ENCODE measurements at regions not wholly inside any gene's neighbourhood (a gene's known extent, or its start where the extent isn't known, plus 50 kb on each side); places are given as distances from the start of the nearest gene placed in this dataset.

DNA sequence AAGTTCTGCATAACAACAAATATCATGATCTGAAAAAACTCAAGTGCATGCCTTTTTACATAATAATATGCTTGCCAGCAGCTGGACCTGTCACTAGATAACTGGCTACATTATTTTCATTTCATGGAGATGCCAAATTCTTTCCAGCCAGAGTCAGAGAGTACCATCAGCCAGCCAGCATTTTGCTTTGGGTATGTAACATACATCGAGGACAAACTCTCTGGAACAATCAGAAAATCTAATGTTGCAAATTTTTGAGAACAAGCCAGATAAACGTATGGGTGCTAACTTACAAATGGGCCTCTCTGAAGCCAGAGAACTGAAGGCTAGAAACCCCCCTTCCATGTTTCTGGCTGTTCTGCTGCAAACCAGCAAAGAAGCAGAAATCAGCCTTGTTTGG lies 76.3 kb upstream of the BACE2 start:
- Histone ChIP-seq H4K20me1 (ENCODE audit: insufficient read depth, low read length) (no peaks in the 10 kb centered on the region), H2AFZ (ENCODE audit: low read length) (no peak overlapping the region), H3K4me1 (ENCODE audit: insufficient read depth, low read length) (no peaks in the 10 kb centered on the region), H3K4me3 (replicated peaks in 1 of 3; ENCODE audit: insufficient read depth in 1 of 3, low read depth in 2 of 3, low read length in 3 of 3) (no peak overlapping the region), H3K27me3 (ENCODE audit: control insufficient read depth in 1 of 2, insufficient read depth in 2 of 2, low read length in 2 of 2) (peaks cover 1 to 4% of the 10 kb centered on the region in 2 experiments; a peak in 1 of 5 replicates), H3K36me3 (replicated peaks in 1 of 2; ENCODE audit: control insufficient read depth in 1 of 2, insufficient read depth in 2 of 2, low read length in 2 of 2) (no peaks in the 10 kb centered on the region), H3K9me3 (ENCODE audit: low read length) (no peaks in the 10 kb centered on the region), H3K79me2 (ENCODE audit: insufficient read depth, low read length) (no peaks in the 10 kb centered on the region), H3K4me2 (ENCODE audit: low read depth, low read length) (no peak overlapping the region), H3K9ac (ENCODE audit: insufficient read depth, low read depth, low read length) (no peak overlapping the region), H3K27ac (ENCODE audit: extremely low read length, insufficient read depth, low read length) (no peak overlapping the region)
- no TSS peak for BruUV-seq (replicated peaks)
- 8% methylated on average over 2 of the region's 2 CpGs for WGBS (ENCODE audit: low lambda C conversion rate)
- CTCF ChIA-PET (ENCODE audit: low intra/inter-chr PET ratio, low total read pairs): no interaction called here
- in situ Hi-C loops (cut with HindIII; ENCODE audit: extremely low pct_ligation_motif_present, low pct_unique_long_range_greater_than_20kb): no loop called here
- DNase-seq (ENCODE audit: low spot score) (no peak), ATAC-seq (no peak), FAIRE-seq (no peak)
- POLR2A ChIA-PET: no interaction called here
- intact Hi-C loops (cut with micrococcal nuclease; ENCODE audit: unreplicated experiment): no loop called here
- TF ChIP-seq, protein P1, sequence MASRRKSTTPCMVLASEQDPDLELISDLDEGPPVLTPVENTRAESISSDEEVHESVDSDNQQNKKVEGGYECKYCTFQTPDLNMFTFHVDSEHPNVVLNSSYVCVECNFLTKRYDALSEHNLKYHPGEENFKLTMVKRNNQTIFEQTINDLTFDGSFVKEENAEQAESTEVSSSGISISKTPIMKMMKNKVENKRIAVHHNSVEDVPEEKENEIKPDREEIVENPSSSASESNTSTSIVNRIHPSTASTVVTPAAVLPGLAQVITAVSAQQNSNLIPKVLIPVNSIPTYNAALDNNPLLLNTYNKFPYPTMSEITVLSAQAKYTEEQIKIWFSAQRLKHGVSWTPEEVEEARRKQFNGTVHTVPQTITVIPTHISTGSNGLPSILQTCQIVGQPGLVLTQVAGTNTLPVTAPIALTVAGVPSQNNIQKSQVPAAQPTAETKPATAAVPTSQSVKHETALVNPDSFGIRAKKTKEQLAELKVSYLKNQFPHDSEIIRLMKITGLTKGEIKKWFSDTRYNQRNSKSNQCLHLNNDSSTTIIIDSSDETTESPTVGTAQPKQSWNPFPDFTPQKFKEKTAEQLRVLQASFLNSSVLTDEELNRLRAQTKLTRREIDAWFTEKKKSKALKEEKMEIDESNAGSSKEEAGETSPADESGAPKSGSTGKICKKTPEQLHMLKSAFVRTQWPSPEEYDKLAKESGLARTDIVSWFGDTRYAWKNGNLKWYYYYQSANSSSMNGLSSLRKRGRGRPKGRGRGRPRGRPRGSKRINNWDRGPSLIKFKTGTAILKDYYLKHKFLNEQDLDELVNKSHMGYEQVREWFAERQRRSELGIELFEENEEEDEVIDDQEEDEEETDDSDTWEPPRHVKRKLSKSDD (CRISPR knock-in tag; IDR thresholded peaks at IDR 0.05; ENCODE audit: low read depth): no peak
- TF ChIP-seq AKAP8 (CRISPR knock-in tag; IDR thresholded peaks at IDR 0.05): no peak
- TF ChIP-seq, protein P2, sequence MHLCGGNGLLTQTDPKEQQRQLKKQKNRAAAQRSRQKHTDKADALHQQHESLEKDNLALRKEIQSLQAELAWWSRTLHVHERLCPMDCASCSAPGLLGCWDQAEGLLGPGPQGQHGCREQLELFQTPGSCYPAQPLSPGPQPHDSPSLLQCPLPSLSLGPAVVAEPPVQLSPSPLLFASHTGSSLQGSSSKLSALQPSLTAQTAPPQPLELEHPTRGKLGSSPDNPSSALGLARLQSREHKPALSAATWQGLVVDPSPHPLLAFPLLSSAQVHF (CRISPR knock-in tag; IDR thresholded peaks at IDR 0.05): no peak
- TF ChIP-seq, protein P3, sequence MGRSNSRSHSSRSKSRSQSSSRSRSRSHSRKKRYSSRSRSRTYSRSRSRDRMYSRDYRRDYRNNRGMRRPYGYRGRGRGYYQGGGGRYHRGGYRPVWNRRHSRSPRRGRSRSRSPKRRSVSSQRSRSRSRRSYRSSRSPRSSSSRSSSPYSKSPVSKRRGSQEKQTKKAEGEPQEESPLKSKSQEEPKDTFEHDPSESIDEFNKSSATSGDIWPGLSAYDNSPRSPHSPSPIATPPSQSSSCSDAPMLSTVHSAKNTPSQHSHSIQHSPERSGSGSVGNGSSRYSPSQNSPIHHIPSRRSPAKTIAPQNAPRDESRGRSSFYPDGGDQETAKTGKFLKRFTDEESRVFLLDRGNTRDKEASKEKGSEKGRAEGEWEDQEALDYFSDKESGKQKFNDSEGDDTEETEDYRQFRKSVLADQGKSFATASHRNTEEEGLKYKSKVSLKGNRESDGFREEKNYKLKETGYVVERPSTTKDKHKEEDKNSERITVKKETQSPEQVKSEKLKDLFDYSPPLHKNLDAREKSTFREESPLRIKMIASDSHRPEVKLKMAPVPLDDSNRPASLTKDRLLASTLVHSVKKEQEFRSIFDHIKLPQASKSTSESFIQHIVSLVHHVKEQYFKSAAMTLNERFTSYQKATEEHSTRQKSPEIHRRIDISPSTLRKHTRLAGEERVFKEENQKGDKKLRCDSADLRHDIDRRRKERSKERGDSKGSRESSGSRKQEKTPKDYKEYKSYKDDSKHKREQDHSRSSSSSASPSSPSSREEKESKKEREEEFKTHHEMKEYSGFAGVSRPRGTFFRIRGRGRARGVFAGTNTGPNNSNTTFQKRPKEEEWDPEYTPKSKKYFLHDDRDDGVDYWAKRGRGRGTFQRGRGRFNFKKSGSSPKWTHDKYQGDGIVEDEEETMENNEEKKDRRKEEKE (IDR thresholded peaks at IDR 0.05): no peak
- no peak for TF ChIP-seq FOXC1 (CRISPR knock-in tag; IDR thresholded peaks at IDR 0.05; ENCODE audit: borderline replicate concordance)
- TF ChIP-seq, protein P4, sequence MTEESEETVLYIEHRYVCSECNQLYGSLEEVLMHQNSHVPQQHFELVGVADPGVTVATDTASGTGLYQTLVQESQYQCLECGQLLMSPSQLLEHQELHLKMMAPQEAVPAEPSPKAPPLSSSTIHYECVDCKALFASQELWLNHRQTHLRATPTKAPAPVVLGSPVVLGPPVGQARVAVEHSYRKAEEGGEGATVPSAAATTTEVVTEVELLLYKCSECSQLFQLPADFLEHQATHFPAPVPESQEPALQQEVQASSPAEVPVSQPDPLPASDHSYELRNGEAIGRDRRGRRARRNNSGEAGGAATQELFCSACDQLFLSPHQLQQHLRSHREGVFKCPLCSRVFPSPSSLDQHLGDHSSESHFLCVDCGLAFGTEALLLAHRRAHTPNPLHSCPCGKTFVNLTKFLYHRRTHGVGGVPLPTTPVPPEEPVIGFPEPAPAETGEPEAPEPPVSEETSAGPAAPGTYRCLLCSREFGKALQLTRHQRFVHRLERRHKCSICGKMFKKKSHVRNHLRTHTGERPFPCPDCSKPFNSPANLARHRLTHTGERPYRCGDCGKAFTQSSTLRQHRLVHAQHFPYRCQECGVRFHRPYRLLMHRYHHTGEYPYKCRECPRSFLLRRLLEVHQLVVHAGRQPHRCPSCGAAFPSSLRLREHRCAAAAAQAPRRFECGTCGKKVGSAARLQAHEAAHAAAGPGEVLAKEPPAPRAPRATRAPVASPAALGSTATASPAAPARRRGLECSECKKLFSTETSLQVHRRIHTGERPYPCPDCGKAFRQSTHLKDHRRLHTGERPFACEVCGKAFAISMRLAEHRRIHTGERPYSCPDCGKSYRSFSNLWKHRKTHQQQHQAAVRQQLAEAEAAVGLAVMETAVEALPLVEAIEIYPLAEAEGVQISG (CRISPR knock-in tag; IDR thresholded peaks at IDR 0.05): no peak
- no peak for TF ChIP-seq TSC22D2 (CRISPR knock-in tag; IDR thresholded peaks at IDR 0.05; ENCODE audit: borderline replicate concordance)
- TF ChIP-seq, protein P5, sequence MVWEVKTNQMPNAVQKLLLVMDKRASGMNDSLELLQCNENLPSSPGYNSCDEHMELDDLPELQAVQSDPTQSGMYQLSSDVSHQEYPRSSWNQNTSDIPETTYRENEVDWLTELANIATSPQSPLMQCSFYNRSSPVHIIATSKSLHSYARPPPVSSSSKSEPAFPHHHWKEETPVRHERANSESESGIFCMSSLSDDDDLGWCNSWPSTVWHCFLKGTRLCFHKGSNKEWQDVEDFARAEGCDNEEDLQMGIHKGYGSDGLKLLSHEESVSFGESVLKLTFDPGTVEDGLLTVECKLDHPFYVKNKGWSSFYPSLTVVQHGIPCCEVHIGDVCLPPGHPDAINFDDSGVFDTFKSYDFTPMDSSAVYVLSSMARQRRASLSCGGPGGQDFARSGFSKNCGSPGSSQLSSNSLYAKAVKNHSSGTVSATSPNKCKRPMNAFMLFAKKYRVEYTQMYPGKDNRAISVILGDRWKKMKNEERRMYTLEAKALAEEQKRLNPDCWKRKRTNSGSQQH (CRISPR knock-in tag; IDR thresholded peaks at IDR 0.05; ENCODE audit: low read depth): no peak
- TF ChIP-seq PHB2 (IDR thresholded peaks at IDR 0.05; ENCODE audit: partially characterized antibody): no peak
- no peak for TF ChIP-seq TARDBP (CRISPR knock-in tag; IDR thresholded peaks at IDR 0.05)
- TF ChIP-seq, protein P6, sequence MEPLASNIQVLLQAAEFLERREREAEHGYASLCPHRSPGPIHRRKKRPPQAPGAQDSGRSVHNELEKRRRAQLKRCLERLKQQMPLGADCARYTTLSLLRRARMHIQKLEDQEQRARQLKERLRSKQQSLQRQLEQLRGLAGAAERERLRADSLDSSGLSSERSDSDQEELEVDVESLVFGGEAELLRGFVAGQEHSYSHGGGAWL (CRISPR knock-in tag; IDR thresholded peaks at IDR 0.05): no peak
- TF ChIP-seq CC2D1A (CRISPR knock-in tag; IDR thresholded peaks at IDR 0.05): no peak
- no peak for TF ChIP-seq ZNF672 (CRISPR knock-in tag; IDR thresholded peaks at IDR 0.05)
- TF ChIP-seq ZBTB7A (CRISPR knock-in tag; IDR thresholded peaks at IDR 0.05): no peak

Data from HepG2 (cell line).